ENCODE measurements at regions not wholly inside any gene's neighbourhood (a gene's known extent, or its start where the extent isn't known, plus 50 kb on each side); places are given as distances from the start of the nearest gene placed in this dataset.
A peak's percentile ranks its signal among the peaks of the same experiment; 100 is the strongest.
"Not testable (repeated sequence)": the region's sequence is repeated elsewhere in the genome, so short reads cannot be mapped to it uniquely, and the experiment has no call there.

GRCh38 chr2:59751214-59751613 is 802.2 kb downstream of the BCL11A start:
- 24% methylated on average over 4 of the region's 4 CpGs for WGBS (ENCODE audit: missing lambda C conversion rate)

GRCh38 chr2:59746291-59746690 is 807.2 kb downstream of the BCL11A start:
- H3K4me1 ChIP-seq = no peaks in the 10 kb centered on the region
- FAIRE-seq (no peak), ATAC-seq (no peak), DNase-seq (ENCODE audit: low read depth in 1 of 2, low spot score in 1 of 2) (no peak)
- H3K9me3 ChIP-seq = no peaks in the 10 kb centered on the region
- H3K4me2 ChIP-seq = no peak overlapping the region
- CTCF ChIA-PET = no interaction called here
- no peak overlapping the region for H3K27ac ChIP-seq
- no peak for TF ChIP-seq ZC3H11A (IDR thresholded peaks at IDR 0.05)
- TF ChIP-seq USF2 (IDR thresholded peaks at IDR 0.05) = no peak
- TF ChIP-seq RAD21 (conservative IDR thresholded peaks at IDR 0.05 in 1 of 2, IDR thresholded peaks at IDR 0.05 in 1 of 2) = no peak
- TF ChIP-seq PBX3 (IDR thresholded peaks at IDR 0.05) = no peak
- TF ChIP-seq RARB (CRISPR knock-in tag; IDR thresholded peaks at IDR 0.05) = no peak
- no peak for TF ChIP-seq KDM5A (IDR thresholded peaks at IDR 0.05)
- no peak for TF ChIP-seq EHMT2 (IDR thresholded peaks at IDR 0.05; ENCODE audit: low read depth)
- TF ChIP-seq HEYL (CRISPR knock-in tag; IDR thresholded peaks at IDR 0.05) = no peak
- no peak for TF ChIP-seq SREBF2 (IDR thresholded peaks at IDR 0.05)
- TF ChIP-seq NPAS2 (CRISPR knock-in tag; IDR thresholded peaks at IDR 0.05; ENCODE audit: borderline replicate concordance) = no peak
- TF ChIP-seq HOXB13 (CRISPR knock-in tag; IDR thresholded peaks at IDR 0.05; ENCODE audit: low read depth) = no peak
- TF ChIP-seq ESRRA (IDR thresholded peaks at IDR 0.05; ENCODE audit: borderline replicate concordance, low read length) = no peak
- no peak for TF ChIP-seq BCL3 (IDR thresholded peaks at IDR 0.05)
- 0% methylated on average over 1 of the region's 1 CpG for WGBS (ENCODE audit: missing lambda C conversion rate)
- no peak overlapping the region for H3K4me3 ChIP-seq
- POLR2A ChIA-PET = no interaction called here

More at GRCh38 chr2:59751214-59751613, 802.2 kb downstream of the BCL11A start:
- CTCF ChIA-PET = interaction anchor here (0.6 kb wide), 1 partner anchor 1052 kb away, joined by 3 read pairs; no protein-coding TSS in a partner anchor
- DNase-seq (ENCODE audit: low read depth in 1 of 2, low spot score in 1 of 2); H3K9me3 ChIP-seq; H3K27ac ChIP-seq; H3K4me1 ChIP-seq; POLR2A ChIA-PET; H3K4me3 ChIP-seq; FAIRE-seq; ATAC-seq; H3K4me2 ChIP-seq: not testable (repeated sequence)
- peak; percentile 57 for TF ChIP-seq ZC3H11A (IDR thresholded peaks at IDR 0.05)

- POLR2A ChIA-PET = no interaction called here
- H3K4me3 ChIP-seq = no peak overlapping the region
- no peak overlapping the region for H3K27ac ChIP-seq
- DNase-seq (ENCODE audit: low read depth in 1 of 2, low spot score in 1 of 2) = no peak
- H3K4me2 ChIP-seq = no peak overlapping the region
- TF ChIP-seq NPAS2 (CRISPR knock-in tag; IDR thresholded peaks at IDR 0.05; ENCODE audit: borderline replicate concordance) (no peak), SREBF2 (IDR thresholded peaks at IDR 0.05) (no peak), BHLHE40 (IDR thresholded peaks at IDR 0.05; ENCODE audit: low read depth, low read length) (no peak), HOXB13 (CRISPR knock-in tag; IDR thresholded peaks at IDR 0.05; ENCODE audit: low read depth) (no peak), FOXS1 (CRISPR knock-in tag; IDR thresholded peaks at IDR 0.05) (no peak), ATOH8 (CRISPR knock-in tag; IDR thresholded peaks at IDR 0.05; ENCODE audit: low read depth) (no peak), HDAC2 (IDR thresholded peaks at IDR 0.05) (no peak), RCOR1 (IDR thresholded peaks at IDR 0.05; ENCODE audit: low read depth, low read length) (no peak), ZFP36 (IDR thresholded peaks at IDR 0.05; ENCODE audit: borderline replicate concordance, partially characterized antibody) (no peak), CBX8 (IDR thresholded peaks at IDR 0.05) (no peak)
- no peak for ATAC-seq
- CTCF ChIA-PET = interaction anchor here (0.5 to 0.6 kb wide), 2 partner anchors 64 to 906 kb away, joined by 3 to 5 read pairs; no protein-coding TSS in a partner anchor
- WGBS (ENCODE audit: missing lambda C conversion rate) = 0% methylated on average over 1 of the region's 1 CpG
- no peaks in the 10 kb centered on the region for H3K4me1 ChIP-seq
- no peak for FAIRE-seq
- no peaks in the 10 kb centered on the region for H3K9me3 ChIP-seq
Measured at GRCh38 chr2:59745085-59745484, 808.4 kb downstream of the BCL11A start.

Data from A549 (cell line).